ENCODE measurements at regions not wholly inside any gene's neighbourhood (a gene's known extent, or its start where the extent isn't known, plus 50 kb on each side); places are given as distances from the start of the nearest gene placed in this dataset.

- TF ChIP-seq EZH2phosphoT487 (IDR thresholded peaks at IDR 0.05; ENCODE audit: borderline replicate concordance) = no peak
- TF ChIP-seq CTCF (conservative IDR thresholded peaks at IDR 0.05; ENCODE audit: low read length) = no peak
- no peaks in the 10 kb centered on the region for H3K9me3 ChIP-seq (ENCODE audit: insufficient read depth, low read depth, low read length)
- no peaks in the 10 kb centered on the region for H4K20me1 ChIP-seq (ENCODE audit: insufficient read depth, low read length, poor library complexity, severe bottlenecking)
- no peaks in the 10 kb centered on the region for H3K9me2 ChIP-seq (replicated peaks; ENCODE audit: low read depth, low read length)
- H3K79me2 ChIP-seq (ENCODE audit: insufficient read depth, low read length) = no peaks in the 10 kb centered on the region
- H3K4me2 ChIP-seq (ENCODE audit: low read depth, low read length, poor library complexity, severe bottlenecking) = no peak overlapping the region
- H3K9ac ChIP-seq (ENCODE audit: low read depth, low read length, poor library complexity, severe bottlenecking) = no peak overlapping the region
- H2AFZ ChIP-seq (ENCODE audit: low read length) = no peak overlapping the region
- no peaks in the 10 kb centered on the region for H3K4me1 ChIP-seq (ENCODE audit: insufficient read depth, low read length, poor library complexity, severe bottlenecking)
- no peaks in the 10 kb centered on the region for H3K27me3 ChIP-seq (ENCODE audit: insufficient read depth, low read length, poor library complexity, severe bottlenecking)
- no peaks in the 10 kb centered on the region for H3F3A ChIP-seq (ENCODE audit: low read depth)
- H3K4me3 ChIP-seq (ENCODE audit: low read length, poor library complexity, severe bottlenecking) = no peak overlapping the region
- no peaks in the 10 kb centered on the region for H3K36me3 ChIP-seq (ENCODE audit: insufficient read depth, low read length)
Measured at GRCh38 chr4:121534187-121534586, 153.4 kb upstream of the QRFPR start.

GRCh38 chr4:121526509-121526908 is 145.7 kb upstream of the QRFPR start:
- Histone ChIP-seq H3K79me2 (ENCODE audit: insufficient read depth, low read length) (no peaks in the 10 kb centered on the region), H3F3A (ENCODE audit: low read depth) (no peaks in the 10 kb centered on the region), H3K4me2 (ENCODE audit: low read depth, low read length, poor library complexity, severe bottlenecking) (no peak overlapping the region), H3K4me3 (ENCODE audit: low read length, poor library complexity, severe bottlenecking) (no peak overlapping the region), H2AFZ (ENCODE audit: low read length) (no peak overlapping the region), H3K9me2 (replicated peaks; ENCODE audit: low read depth, low read length) (no peaks in the 10 kb centered on the region), H3K4me1 (ENCODE audit: insufficient read depth, low read length, poor library complexity, severe bottlenecking) (no peaks in the 10 kb centered on the region), H4K20me1 (ENCODE audit: insufficient read depth, low read length, poor library complexity, severe bottlenecking) (no peaks in the 10 kb centered on the region), H3K27me3 (ENCODE audit: insufficient read depth, low read length, poor library complexity, severe bottlenecking) (no peaks in the 10 kb centered on the region), H3K36me3 (ENCODE audit: insufficient read depth, low read length) (no peaks in the 10 kb centered on the region), H3K9me3 (ENCODE audit: insufficient read depth, low read depth, low read length) (no peaks in the 10 kb centered on the region), H3K9ac (ENCODE audit: low read depth, low read length, poor library complexity, severe bottlenecking) (no peak overlapping the region)
- TF ChIP-seq CTCF (conservative IDR thresholded peaks at IDR 0.05; ENCODE audit: low read length) (no peak), EZH2phosphoT487 (IDR thresholded peaks at IDR 0.05; ENCODE audit: borderline replicate concordance) (no peak)

- Histone ChIP-seq H3K9me2 (replicated peaks; ENCODE audit: low read depth, low read length) (no peaks in the 10 kb centered on the region), H2AFZ (ENCODE audit: low read length) (no peak overlapping the region), H3K9ac (ENCODE audit: low read depth, low read length, poor library complexity, severe bottlenecking) (no peak overlapping the region), H3K27me3 (ENCODE audit: insufficient read depth, low read length, poor library complexity, severe bottlenecking) (no peaks in the 10 kb centered on the region), H3K4me3 (ENCODE audit: low read length, poor library complexity, severe bottlenecking) (no peak overlapping the region), H3K9me3 (ENCODE audit: insufficient read depth, low read depth, low read length) (no peaks in the 10 kb centered on the region), H3K4me1 (ENCODE audit: insufficient read depth, low read length, poor library complexity, severe bottlenecking) (no peaks in the 10 kb centered on the region), H3K36me3 (ENCODE audit: insufficient read depth, low read length) (no peaks in the 10 kb centered on the region), H3F3A (ENCODE audit: low read depth) (no peaks in the 10 kb centered on the region), H3K4me2 (ENCODE audit: low read depth, low read length, poor library complexity, severe bottlenecking) (no peak overlapping the region), H4K20me1 (ENCODE audit: insufficient read depth, low read length, poor library complexity, severe bottlenecking) (no peaks in the 10 kb centered on the region), H3K79me2 (ENCODE audit: insufficient read depth, low read length) (no peaks in the 10 kb centered on the region)
- TF ChIP-seq CTCF (conservative IDR thresholded peaks at IDR 0.05; ENCODE audit: low read length) = no peak
- TF ChIP-seq EZH2phosphoT487 (IDR thresholded peaks at IDR 0.05; ENCODE audit: borderline replicate concordance) = no peak
Measured at GRCh38 chr4:121519236-121519838, 138.5 kb upstream of the QRFPR start.

Data from Loucy (cell line).